ENCODE measurements at regions not wholly inside any gene's neighbourhood (a gene's known extent, or its start where the extent isn't known, plus 50 kb on each side); places are given as distances from the start of the nearest gene placed in this dataset.

DNA sequence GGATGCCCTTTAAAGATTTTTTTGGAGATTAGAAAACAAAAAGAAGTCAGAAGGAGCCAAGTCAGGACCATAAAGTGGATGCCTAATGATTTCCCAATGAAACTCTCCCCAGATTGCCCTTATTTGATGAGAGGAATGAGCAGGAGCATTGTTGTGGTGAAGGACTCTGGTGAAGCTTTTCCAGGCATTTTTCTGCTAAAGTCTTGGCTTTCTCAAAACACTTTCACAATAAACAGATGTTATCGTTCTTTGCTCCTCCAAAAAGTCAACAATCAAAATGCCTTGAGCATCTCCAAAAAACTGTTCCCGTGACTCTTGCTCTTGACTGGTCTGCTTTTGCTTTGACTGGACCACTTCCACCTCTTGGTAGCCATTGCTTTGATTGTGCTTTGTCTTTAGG, 121.8 kb downstream of the CAAP1 start:
- Histone ChIP-seq H4K8ac (ENCODE audit: low read depth, low read length) (no peak overlapping the region), H3K4me1 (ENCODE audit: control insufficient read depth in 2 of 2, insufficient read depth in 1 of 2, low read depth in 1 of 2, low read length in 2 of 2) (no peaks in the 10 kb centered on the region), H3K27me3 (ENCODE audit: control insufficient read depth in 3 of 3, insufficient read depth in 3 of 3, low read depth in 1 of 3, low read length in 3 of 3) (peaks cover 0 to 4% (median 0%) of the 10 kb centered on the region in 3 experiments), H2BK15ac (ENCODE audit: low read length) (no peak overlapping the region), H2AFZ (ENCODE audit: low read length) (no peak overlapping the region), H3K4me2 (ENCODE audit: insufficient read depth, low read length, poor library complexity, severe bottlenecking) (no peak overlapping the region), H2BK5ac (ENCODE audit: low read length) (no peak overlapping the region), H3K27ac (replicated peaks; ENCODE audit: low read length) (no peak overlapping the region), H3K9me3 (replicated peaks in 1 of 2; ENCODE audit: control insufficient read depth in 2 of 2, insufficient read depth in 1 of 2, low read depth in 1 of 2, low read length in 2 of 2) (no peaks in the 10 kb centered on the region), H3K79me1 (ENCODE audit: low read depth, low read length) (no peaks in the 10 kb centered on the region), H3K4ac (ENCODE audit: low read length) (no peak overlapping the region), H3K23ac (ENCODE audit: low read depth, low read length, poor library complexity) (no peak overlapping the region), H3K18ac (ENCODE audit: low read length) (no peak overlapping the region), H3K14ac (ENCODE audit: low read length) (no peak overlapping the region), H2BK120ac (ENCODE audit: low read depth, low read length) (no peak overlapping the region), H2BK12ac (ENCODE audit: low read length) (no peak overlapping the region), H4K91ac (ENCODE audit: low read depth, low read length, poor library complexity) (no peak overlapping the region), H3K9ac (ENCODE audit: low read depth, low read length, poor library complexity) (no peak overlapping the region), H2AK5ac (ENCODE audit: low read depth, low read length) (no peak overlapping the region), H3K4me3 (ENCODE audit: low read length in 2 of 2) (no peak overlapping the region), H3K36me3 (replicated peaks in 1 of 2; ENCODE audit: control insufficient read depth in 2 of 2, insufficient read depth in 2 of 2, low read length in 2 of 2) (no peaks in the 10 kb centered on the region)
- DNase-seq (ENCODE audit: low spot score), result no peak
- WGBS, 2 donors (ENCODE audit: extremely low coverage in 2 of 2, insufficient read length in 2 of 2, insufficient replicate concordance in 1 of 2), result no CpG with 5 or more reads among the region's 2 CpGs

GRCh38 chr9:26768145-26768544, 124.5 kb downstream of the CAAP1 start:
- peaks cover 0 to 4% (median 0%) of the 10 kb centered on the region in 3 experiments for H3K27me3 ChIP-seq (ENCODE audit: control insufficient read depth in 3 of 3, insufficient read depth in 3 of 3, low read depth in 1 of 3, low read length in 3 of 3)
- no peak overlapping the region for H3K27ac ChIP-seq (replicated peaks; ENCODE audit: low read length)
- H2BK5ac ChIP-seq (ENCODE audit: low read length), result no peak overlapping the region
- no peaks in the 10 kb centered on the region for H3K36me3 ChIP-seq (replicated peaks in 1 of 2; ENCODE audit: control insufficient read depth in 2 of 2, insufficient read depth in 2 of 2, low read length in 2 of 2)
- H2BK12ac ChIP-seq (ENCODE audit: low read length), result no peak overlapping the region
- no peak for DNase-seq (ENCODE audit: low spot score)
- no peak overlapping the region for H3K18ac ChIP-seq (ENCODE audit: low read length)
- H3K4me2 ChIP-seq (ENCODE audit: insufficient read depth, low read length, poor library complexity, severe bottlenecking), result no peak overlapping the region
- no peak overlapping the region for H2AFZ ChIP-seq (ENCODE audit: low read length)
- H3K4me3 ChIP-seq (ENCODE audit: low read length in 2 of 2), result no peak overlapping the region
- H3K4ac ChIP-seq (ENCODE audit: low read length), result no peak overlapping the region
- H3K14ac ChIP-seq (ENCODE audit: low read length), result no peak overlapping the region
- no peak overlapping the region for H4K91ac ChIP-seq (ENCODE audit: low read depth, low read length, poor library complexity)
- H2BK15ac ChIP-seq (ENCODE audit: low read length), result no peak overlapping the region
- no peak overlapping the region for H3K23ac ChIP-seq (ENCODE audit: low read depth, low read length, poor library complexity)
- no peaks in the 10 kb centered on the region for H3K4me1 ChIP-seq (ENCODE audit: control insufficient read depth in 2 of 2, insufficient read depth in 1 of 2, low read depth in 1 of 2, low read length in 2 of 2)
- no CpG with 5 or more reads among the region's 2 CpGs for WGBS, 2 donors (ENCODE audit: extremely low coverage in 2 of 2, insufficient read length in 2 of 2, insufficient replicate concordance in 1 of 2)
- H4K8ac ChIP-seq (ENCODE audit: low read depth, low read length), result no peak overlapping the region
- H2BK120ac ChIP-seq (ENCODE audit: low read depth, low read length), result no peak overlapping the region
- no peak overlapping the region for H3K9ac ChIP-seq (ENCODE audit: low read depth, low read length, poor library complexity)
- H2AK5ac ChIP-seq (ENCODE audit: low read depth, low read length), result no peak overlapping the region
- H3K79me1 ChIP-seq (ENCODE audit: low read depth, low read length), result no peaks in the 10 kb centered on the region
- no peaks in the 10 kb centered on the region for H3K9me3 ChIP-seq (replicated peaks in 1 of 2; ENCODE audit: control insufficient read depth in 2 of 2, insufficient read depth in 1 of 2, low read depth in 1 of 2, low read length in 2 of 2)

GRCh38 chr9:26760675-26761074, 131.9 kb downstream of the CAAP1 start:
- Histone ChIP-seq H3K27me3 (ENCODE audit: control insufficient read depth in 3 of 3, insufficient read depth in 3 of 3, low read depth in 1 of 3, low read length in 3 of 3) (no peaks in the 10 kb centered on the region), H3K18ac (ENCODE audit: low read length) (no peak overlapping the region), H2BK15ac (ENCODE audit: low read length) (no peak overlapping the region), H2BK5ac (ENCODE audit: low read length) (no peak overlapping the region), H2AFZ (ENCODE audit: low read length) (no peak overlapping the region), H3K9me3 (replicated peaks in 1 of 2; ENCODE audit: control insufficient read depth in 2 of 2, insufficient read depth in 1 of 2, low read depth in 1 of 2, low read length in 2 of 2) (no peaks in the 10 kb centered on the region), H3K4me2 (ENCODE audit: insufficient read depth, low read length, poor library complexity, severe bottlenecking) (no peak overlapping the region), H2BK12ac (ENCODE audit: low read length) (no peak overlapping the region), H3K27ac (replicated peaks; ENCODE audit: low read length) (no peak overlapping the region), H2BK120ac (ENCODE audit: low read depth, low read length) (no peak overlapping the region), H3K23ac (ENCODE audit: low read depth, low read length, poor library complexity) (no peak overlapping the region), H3K4me3 (ENCODE audit: low read length in 2 of 2) (no peak overlapping the region), H3K4ac (ENCODE audit: low read length) (no peak overlapping the region), H4K8ac (ENCODE audit: low read depth, low read length) (no peak overlapping the region), H4K91ac (ENCODE audit: low read depth, low read length, poor library complexity) (no peak overlapping the region), H2AK5ac (ENCODE audit: low read depth, low read length) (no peak overlapping the region), H3K4me1 (ENCODE audit: control insufficient read depth in 2 of 2, insufficient read depth in 1 of 2, low read depth in 1 of 2, low read length in 2 of 2) (no peaks in the 10 kb centered on the region), H3K36me3 (replicated peaks in 1 of 2; ENCODE audit: control insufficient read depth in 2 of 2, insufficient read depth in 2 of 2, low read length in 2 of 2) (no peaks in the 10 kb centered on the region), H3K9ac (ENCODE audit: low read depth, low read length, poor library complexity) (no peak overlapping the region), H3K14ac (ENCODE audit: low read length) (no peak overlapping the region), H3K79me1 (ENCODE audit: low read depth, low read length) (no peaks in the 10 kb centered on the region)
- DNase-seq (ENCODE audit: low spot score), result no peak
- no CpG with 5 or more reads among the region's 2 CpGs for whole genome bisulfite sequencing, 2 donors (ENCODE audit: extremely low coverage in 2 of 2, insufficient read length in 2 of 2, insufficient replicate concordance in 1 of 2)

GRCh38 chr9:26758655-26759054, 133.9 kb downstream of the CAAP1 start:
- Histone ChIP-seq H4K8ac (ENCODE audit: low read depth, low read length) (no peak overlapping the region), H3K4ac (ENCODE audit: low read length) (no peak overlapping the region), H3K9me3 (replicated peaks in 1 of 2; ENCODE audit: control insufficient read depth in 2 of 2, insufficient read depth in 1 of 2, low read depth in 1 of 2, low read length in 2 of 2) (no peaks in the 10 kb centered on the region), H2BK12ac (ENCODE audit: low read length) (no peak overlapping the region), H3K14ac (ENCODE audit: low read length) (no peak overlapping the region), H3K27me3 (ENCODE audit: control insufficient read depth in 3 of 3, insufficient read depth in 3 of 3, low read depth in 1 of 3, low read length in 3 of 3) (no peaks in the 10 kb centered on the region), H3K27ac (replicated peaks; ENCODE audit: low read length) (no peak overlapping the region), H3K4me2 (ENCODE audit: insufficient read depth, low read length, poor library complexity, severe bottlenecking) (no peak overlapping the region), H3K23ac (ENCODE audit: low read depth, low read length, poor library complexity) (no peak overlapping the region), H4K91ac (ENCODE audit: low read depth, low read length, poor library complexity) (no peak overlapping the region), H2AFZ (ENCODE audit: low read length) (no peak overlapping the region), H2AK5ac (ENCODE audit: low read depth, low read length) (no peak overlapping the region), H2BK5ac (ENCODE audit: low read length) (no peak overlapping the region), H3K79me1 (ENCODE audit: low read depth, low read length) (no peaks in the 10 kb centered on the region), H2BK120ac (ENCODE audit: low read depth, low read length) (no peak overlapping the region), H3K36me3 (replicated peaks in 1 of 2; ENCODE audit: control insufficient read depth in 2 of 2, insufficient read depth in 2 of 2, low read length in 2 of 2) (no peaks in the 10 kb centered on the region), H3K18ac (ENCODE audit: low read length) (no peak overlapping the region), H3K9ac (ENCODE audit: low read depth, low read length, poor library complexity) (no peak overlapping the region), H3K4me1 (ENCODE audit: control insufficient read depth in 2 of 2, insufficient read depth in 1 of 2, low read depth in 1 of 2, low read length in 2 of 2) (peaks cover 4 to 10% of the 10 kb centered on the region in 2 donors), H3K4me3 (ENCODE audit: low read length in 2 of 2) (no peak overlapping the region), H2BK15ac (ENCODE audit: low read length) (no peak overlapping the region)
- no peak for DNase-seq (ENCODE audit: low spot score)
- no CpG with 5 or more reads among the region's 6 CpGs for WGBS, 2 donors (ENCODE audit: extremely low coverage in 2 of 2, insufficient read length in 2 of 2, insufficient replicate concordance in 1 of 2)

All from neuronal stem cell (in vitro differentiated cells).